Spleen (tissue), 11 donors: ENCODE measurements at regions not wholly inside any gene's neighbourhood (a gene's known extent, or its start where the extent isn't known, plus 50 kb on each side); places are given as distances from the start of the nearest gene placed in this dataset.

ENCODE experiments used
- DNase-seq: peaks from one replicate; pipeline ENCODE4 v3.0.0-alpha.2; 2020
- H3K27ac ChIP-seq, 8 donors: fragments of 200-600 bp; sonication (generic) in 7 of 8; 1 replicate in 4 of 8; 2 replicates in 4 of 8; pipeline versions ENCODE4 v1.5.0 to v1.8.0; 2016 to 2021; ENCODE audit warnings: inconsistent platforms in 4 of 8, mild to moderate bottlenecking in 4 of 8, moderate library complexity in 1 of 8
- H3K27me3 ChIP-seq, 7 donors: fragments of 200-600 bp; sonication (generic) in 6 of 7; replicated peaks in 1 of 7; 1 replicate in 4 of 7; 2 replicates in 3 of 7; pipeline versions ENCODE4 v1.5.0 to v1.8.0; 2016 to 2021; ENCODE audit warnings: inconsistent platforms in 3 of 7, mild to moderate bottlenecking in 1 of 7
- H3K36me3 ChIP-seq, 6 donors: fragments of 200-600 bp; sonication (generic) in 5 of 6; 1 replicate in 4 of 6; 2 replicates in 2 of 6; pipeline versions ENCODE4 v1.5.0 to v1.8.0; 2016 to 2021; ENCODE audit warnings: inconsistent platforms in 2 of 6
- H3K4me1 ChIP-seq, 6 donors: fragments of 200-600 bp; sonication (generic) in 5 of 6; 1 replicate in 3 of 6; 2 replicates in 3 of 6; pipeline versions ENCODE4 v1.5.0 to v1.8.0; 2016 to 2021; ENCODE audit warnings: inconsistent platforms in 3 of 6
- H3K4me3 ChIP-seq, 8 donors: fragments of 200-600 bp; sonication (generic) in 7 of 8; 1 replicate in 4 of 8; 2 replicates in 4 of 8; pipeline versions ENCODE4 v1.5.0 to v1.8.0; 2016 to 2021; ENCODE audit warnings: inconsistent platforms in 4 of 8, mild to moderate bottlenecking in 4 of 8, moderate library complexity in 2 of 8
- H3K9me3 ChIP-seq, 8 donors: fragments of 200-600 bp; sonication (generic) in 7 of 8; 1 replicate in 4 of 8; 2 replicates in 4 of 8; pipeline versions ENCODE4 v1.5.0 to v1.8.0; 2016 to 2021; ENCODE audit warnings: inconsistent platforms in 4 of 8
- POLR2A ChIP-seq, 3 donors: fragments of 450-650 bp; IDR thresholded peaks; one replicate each; pipeline ENCODE4 v1.5.1; 2017; ENCODE audit warnings: antibody characterized with exemption in 3 of 3, mild to moderate bottlenecking in 1 of 3
- POLR2AphosphoS5 ChIP-seq, 3 donors: sonication (generic); formaldehyde crosslinking; IDR thresholded peaks; one replicate each; pipeline ENCODE4 v1.5.1; 2017; ENCODE audit warnings: antibody characterized with exemption in 3 of 3
- WGBS, 5 donors: extraction: QIAGEN DNeasy Blood & Tissue Kit in 3 of 5; methylation state at CpG; one replicate each; pipeline versions ENCODE4 v1.1.5 to v1.1.7; 2013 to 2018; 5-methylcytosine and 5-hydroxymethylcytosine counted together
- intact Hi-C: fragments of 100-400 bp; cut with DNase I; formaldehyde crosslinking; loops from one replicate; pipeline ENCODE4 v1.15.0; 2023; ENCODE audit warnings: low total_unique reads
- TF ChIP-seq, protein P1 (sequence below), 11 experiments: fragments of 200-600 bp in 7 of 11; fragments of 450-650 bp in 4 of 11; sonication (generic) in 4 of 11; IDR thresholded peaks in 8 of 11; conservative IDR thresholded peaks in 3 of 11; 1 replicate in 7 of 11; 2 replicates in 4 of 11; pipeline versions ENCODE4 v1.4.0 to v1.8.0; 2016 to 2021; ENCODE audit warnings: antibody characterized with exemption in 11 of 11, inconsistent platforms in 4 of 11, mild to moderate bottlenecking in 1 of 11
- donor health status: healthy with polysubstance abuse.
- donor health status: DM: no; HTN: no; CAD: no; lungs with moderate emphysema.
- donor health status: DM: no; HTN: no; CAD: no.
- donor health status: Bipolar disorder and iron deficiency.
- donor health status: healthy.
- donor health status: DM: no; HTN: no; CAD: no.
- donor health status: DM: yes; HTN: yes; CAD: no.

DNA sequence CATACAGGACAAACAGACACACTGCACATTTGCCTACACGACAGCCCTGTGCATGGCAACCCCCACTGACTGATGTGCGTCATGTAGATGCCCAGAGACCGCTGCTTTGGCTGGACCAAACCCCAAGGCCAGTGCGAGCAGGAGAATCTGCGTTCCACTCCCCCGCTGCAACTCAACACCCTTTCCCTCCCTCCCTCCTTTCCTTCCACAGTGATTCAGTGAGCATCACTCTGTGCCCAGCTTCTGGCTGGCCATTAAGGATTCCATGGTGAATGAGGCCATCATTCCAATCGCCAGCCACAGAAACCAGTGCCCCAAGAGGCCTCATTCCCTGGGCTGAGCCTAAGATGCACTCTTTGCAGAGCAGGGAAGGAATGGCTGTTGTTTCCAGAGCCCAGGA lies 61.6 kb downstream of the GSX1 start:
- Histone ChIP-seq H3K9me3 (no peaks in the 10 kb centered on the region), H3K4me1 (no peaks in the 10 kb centered on the region), H3K36me3 (no peaks in the 10 kb centered on the region), H3K27me3 (peaks cover 0 to 94% (median 11%) of the 10 kb centered on the region in 7 donors), H3K4me3 (no peak overlapping the region), H3K27ac (no peak overlapping the region)
- TF ChIP-seq POLR2A (IDR thresholded peaks at IDR 0.05), result no peak
- TF ChIP-seq, protein P1, sequence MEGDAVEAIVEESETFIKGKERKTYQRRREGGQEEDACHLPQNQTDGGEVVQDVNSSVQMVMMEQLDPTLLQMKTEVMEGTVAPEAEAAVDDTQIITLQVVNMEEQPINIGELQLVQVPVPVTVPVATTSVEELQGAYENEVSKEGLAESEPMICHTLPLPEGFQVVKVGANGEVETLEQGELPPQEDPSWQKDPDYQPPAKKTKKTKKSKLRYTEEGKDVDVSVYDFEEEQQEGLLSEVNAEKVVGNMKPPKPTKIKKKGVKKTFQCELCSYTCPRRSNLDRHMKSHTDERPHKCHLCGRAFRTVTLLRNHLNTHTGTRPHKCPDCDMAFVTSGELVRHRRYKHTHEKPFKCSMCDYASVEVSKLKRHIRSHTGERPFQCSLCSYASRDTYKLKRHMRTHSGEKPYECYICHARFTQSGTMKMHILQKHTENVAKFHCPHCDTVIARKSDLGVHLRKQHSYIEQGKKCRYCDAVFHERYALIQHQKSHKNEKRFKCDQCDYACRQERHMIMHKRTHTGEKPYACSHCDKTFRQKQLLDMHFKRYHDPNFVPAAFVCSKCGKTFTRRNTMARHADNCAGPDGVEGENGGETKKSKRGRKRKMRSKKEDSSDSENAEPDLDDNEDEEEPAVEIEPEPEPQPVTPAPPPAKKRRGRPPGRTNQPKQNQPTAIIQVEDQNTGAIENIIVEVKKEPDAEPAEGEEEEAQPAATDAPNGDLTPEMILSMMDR (IDR thresholded peaks at IDR 0.05 in 8 of 11, conservative IDR thresholded peaks at IDR 0.05 in 3 of 11), result no peak
- no peak for TF ChIP-seq POLR2AphosphoS5 (IDR thresholded peaks at IDR 0.05)
- 66 to 76% (median 71%) methylated on average over 7 of the region's 7 CpGs for WGBS, 5 donors
- intact Hi-C loops, result no loop called here
- no peak for DNase-seq

DNA sequence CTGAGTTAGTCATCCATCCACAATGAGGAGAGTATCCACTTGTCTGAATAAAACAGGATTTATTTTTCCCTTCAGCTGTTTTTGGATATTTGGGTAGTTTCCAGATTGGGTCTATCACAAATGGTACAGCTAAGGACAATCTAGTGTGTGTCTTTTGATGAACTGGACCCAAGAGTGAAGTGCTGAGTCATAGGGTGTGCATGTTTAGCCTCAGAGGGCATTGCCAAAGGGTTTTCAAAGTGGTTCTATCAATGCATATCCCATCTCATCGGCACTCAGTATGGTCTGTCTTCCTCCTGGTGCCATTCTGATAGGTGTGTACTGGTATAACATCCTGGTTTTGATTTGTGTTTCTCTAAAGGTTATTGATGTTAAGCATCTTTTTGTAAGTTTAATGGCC lies 62.3 kb downstream of the GSX1 start:
- 78 to 88% (median 83%) methylated on average over 1 of the region's 1 CpG for WGBS, 5 donors
- no peak for DNase-seq
- Histone ChIP-seq H3K27ac (no peak overlapping the region), H3K4me1 (no peaks in the 10 kb centered on the region), H3K27me3 (peaks cover 0 to 94% (median 11%) of the 10 kb centered on the region in 7 donors), H3K4me3 (no peak overlapping the region), H3K9me3 (no peaks in the 10 kb centered on the region), H3K36me3 (no peaks in the 10 kb centered on the region)
- TF ChIP-seq, protein P1 (IDR thresholded peaks at IDR 0.05 in 8 of 11, conservative IDR thresholded peaks at IDR 0.05 in 3 of 11), result no peak
- TF ChIP-seq POLR2AphosphoS5 (IDR thresholded peaks at IDR 0.05) (no peak), POLR2A (IDR thresholded peaks at IDR 0.05) (no peak)
- intact Hi-C loops, result no loop called here

DNA sequence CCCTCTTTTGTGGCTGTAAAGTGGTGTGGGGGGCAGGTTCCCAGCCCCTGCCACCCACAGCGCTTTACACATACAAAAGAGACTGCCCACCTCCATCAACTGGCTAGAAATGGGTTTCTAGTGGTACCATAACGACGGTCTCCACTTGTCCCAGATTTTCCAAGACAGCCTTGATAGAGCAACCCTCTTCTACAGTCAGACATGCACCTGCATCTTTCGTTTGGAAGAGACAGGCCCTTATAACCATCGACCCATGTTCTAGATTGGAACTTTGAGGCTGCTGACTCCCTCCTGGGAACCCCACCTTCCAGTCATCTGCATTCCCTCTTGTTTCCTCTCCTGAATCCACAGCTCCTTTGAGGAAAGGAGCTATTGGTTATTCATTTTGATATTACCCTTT lies 63.1 kb downstream of the GSX1 start:
- Histone ChIP-seq H3K27ac (no peak overlapping the region), H3K36me3 (no peaks in the 10 kb centered on the region), H3K4me3 (no peak overlapping the region), H3K4me1 (no peaks in the 10 kb centered on the region), H3K27me3 (peaks cover 0 to 90% (median 11%) of the 10 kb centered on the region in 7 donors), H3K9me3 (no peaks in the 10 kb centered on the region)
- no peak for DNase-seq
- TF ChIP-seq POLR2A (IDR thresholded peaks at IDR 0.05) (no peak), POLR2AphosphoS5 (IDR thresholded peaks at IDR 0.05) (no peak)
- TF ChIP-seq, protein P1 (IDR thresholded peaks at IDR 0.05 in 8 of 11, conservative IDR thresholded peaks at IDR 0.05 in 3 of 11), result no peak
- intact Hi-C loops, result no loop called here
- WGBS, 5 donors, result 85 to 93% (median 89%) methylated on average over 5 of the region's 5 CpGs

DNA sequence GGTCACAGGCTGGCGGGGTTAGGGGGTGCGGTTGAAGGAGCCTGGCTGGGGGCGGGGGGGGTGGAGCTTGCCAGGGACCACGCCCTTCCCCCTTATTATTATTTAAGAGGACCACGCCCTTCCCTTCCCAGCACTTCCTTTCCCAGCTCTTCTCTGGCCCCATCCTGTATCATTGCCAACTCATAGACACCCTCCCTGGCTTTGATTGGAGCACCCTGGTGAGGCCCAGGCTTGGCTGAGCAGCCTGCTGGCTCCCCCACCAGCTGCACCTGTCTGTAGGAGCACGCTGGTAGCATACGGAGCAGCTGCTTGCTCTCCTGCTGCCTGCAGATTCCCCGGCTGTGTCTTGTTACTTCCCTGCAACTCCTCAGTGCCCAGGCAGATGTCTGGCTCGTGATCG lies 62.5 kb upstream of the PDX1 start:
- Histone ChIP-seq H3K4me3 (no peak overlapping the region), H3K4me1 (no peaks in the 10 kb centered on the region), H3K27ac (no peak overlapping the region), H3K27me3 (peaks cover 0 to 95% (median 18%) of the 10 kb centered on the region in 7 donors), H3K36me3 (no peaks in the 10 kb centered on the region), H3K9me3 (no peaks in the 10 kb centered on the region)
- 67 to 82% (median 78%) methylated on average over 8 to 10 of the region's 10 CpGs for WGBS, 5 donors
- intact Hi-C loops, result no loop called here
- TF ChIP-seq POLR2A (IDR thresholded peaks at IDR 0.05), result no peak
- DNase-seq, result no peak

DNA sequence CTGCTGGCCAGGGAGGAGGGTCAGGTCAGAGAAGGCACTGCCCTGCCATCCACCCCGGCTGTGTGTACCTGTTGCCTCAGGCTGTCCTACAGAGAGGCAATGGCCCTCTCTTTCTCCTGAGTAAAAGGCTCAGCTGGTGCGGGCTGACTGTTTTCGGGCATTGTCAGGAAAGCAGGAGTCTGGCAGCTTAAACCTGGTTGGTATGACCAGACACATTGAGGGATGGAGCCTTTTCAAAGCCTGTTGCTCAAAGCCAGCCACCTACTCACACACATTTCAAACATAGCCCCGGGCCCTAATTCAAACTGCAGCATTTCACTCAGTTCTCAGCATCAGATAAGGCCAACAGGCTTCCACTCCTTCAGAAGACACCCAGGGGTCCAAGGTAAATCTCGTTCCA lies 61.8 kb upstream of the PDX1 start:
- intact Hi-C loops, result no loop called here
- 80 to 85% (median 82%) methylated on average over 5 of the region's 5 CpGs for WGBS, 5 donors

More for the DNA sequence above, 61.8 kb upstream of the PDX1 start:
- Histone ChIP-seq H3K36me3 (no peaks in the 10 kb centered on the region), H3K4me1 (no peaks in the 10 kb centered on the region), H3K4me3 (no peak overlapping the region), H3K27ac (no peak overlapping the region), H3K27me3 (peaks cover 0 to 95% (median 18%) of the 10 kb centered on the region in 7 donors), H3K9me3 (no peaks in the 10 kb centered on the region)
- DNase-seq, result no peak
- TF ChIP-seq, protein P1 (IDR thresholded peaks at IDR 0.05 in 8 of 11, conservative IDR thresholded peaks at IDR 0.05 in 3 of 11), result no peak
- TF ChIP-seq POLR2A (IDR thresholded peaks at IDR 0.05) (no peak), POLR2AphosphoS5 (IDR thresholded peaks at IDR 0.05) (no peak)
